ENCODE measurements at regions not wholly inside any gene's neighbourhood (a gene's known extent, or its start where the extent isn't known, plus 50 kb on each side); places are given as distances from the start of the nearest gene placed in this dataset.
A peak's percentile ranks its signal among the peaks of the same experiment; 100 is the strongest.
"Not testable (repeated sequence)": the region's sequence is repeated elsewhere in the genome, so short reads cannot be mapped to it uniquely, and the experiment has no call there.

- no peak for DNase-seq
These were observed 104.1 kb downstream of the GPR85 start for GRCh38 chr7:112982441-112983063.

GRCh38 chr7:112981966-112982365 is 104.7 kb downstream of the GPR85 start:
- DNase-seq = no peak

GRCh38 chr7:112979055-112979454 is 107.6 kb downstream of the GPR85 start:
- not testable (repeated sequence) for DNase-seq

GRCh38 chr7:112977244-112977955 is 109.2 kb downstream of the GPR85 start:
- not testable (repeated sequence) for DNase-seq

- no peak for DNase-seq
These were observed 115.9 kb downstream of the GPR85 start for GRCh38 chr7:112970771-112971170.

GRCh38 chr7:112969946-112970345 is 116.7 kb downstream of the GPR85 start:
- no peak for DNase-seq

GRCh38 chr7:112965506-112965905 is 121.1 kb downstream of the GPR85 start:
- no peak for DNase-seq

- DNase-seq = no peak
These were observed 123.0 kb downstream of the GPR85 start for GRCh38 chr7:112963634-112964033.

GRCh38 chr7:112962815-112963214 is 123.8 kb downstream of the GPR85 start:
- no peak for DNase-seq

GRCh38 chr7:112959276-112959675 is 127.4 kb downstream of the GPR85 start:
- no peak for DNase-seq

- no peak for DNase-seq
These were observed 127.9 kb downstream of the GPR85 start for GRCh38 chr7:112958775-112959174.

- no peak for DNase-seq
These were observed 128.7 kb downstream of the GPR85 start for GRCh38 chr7:112957901-112958300.

- DNase-seq = not testable (repeated sequence)
These were observed 133.6 kb downstream of the GPR85 start for GRCh38 chr7:112953031-112953430.

- no peak for DNase-seq
These were observed 135.6 kb downstream of the GPR85 start for GRCh38 chr7:112951070-112951469.

GRCh38 chr7:112949682-112950081 is 136.9 kb downstream of the GPR85 start:
- DNase-seq = not testable (repeated sequence)

- no peak for DNase-seq
These were observed 140.3 kb downstream of the GPR85 start for GRCh38 chr7:112946350-112946749.

- no peak for DNase-seq
These were observed 141.6 kb downstream of the GPR85 start for GRCh38 chr7:112945046-112945445.

GRCh38 chr7:112942981-112943380 is 143.6 kb downstream of the GPR85 start:
- DNase-seq = no peak

GRCh38 chr7:112942125-112942524 is 144.5 kb downstream of the GPR85 start:
- DNase-seq = not testable (repeated sequence)

GRCh38 chr7:112940314-112940732 is 146.3 kb downstream of the GPR85 start:
- no peak for DNase-seq

GRCh38 chr7:112939574-112940313 is 146.9 kb downstream of the GPR85 start:
- DNase-seq = peak; percentile 100

- DNase-seq = peak; percentile 28
These were observed 147.6 kb downstream of the GPR85 start for GRCh38 chr7:112938863-112939573.

Measured in occipital lobe (tissue), 1 donor.